Caco-2 (cell line): ENCODE measurements at regions not wholly inside any gene's neighbourhood (a gene's known extent, or its start where the extent isn't known, plus 50 kb on each side); places are given as distances from the start of the nearest gene placed in this dataset.

ENCODE experiments used
- BruUV-seq: library from RNA; stranded (reverse); fragments of 400-500 nt; replicated peaks from 2 replicates; lab custom pipeline; 2021; lab: Mats Ljungman, UMichigan
- CTCF ChIA-PET: fragments of 300-600 bp; sonication (Branson Sonifier 250); formaldehyde crosslinking; loops from one replicate; lab custom pipeline; 2022; ENCODE audit warnings: antibody characterized with exemption; lab: Charles Lee
- POLR2A ChIA-PET: fragments of 300-600 bp; sonication (Branson Sonifier 250); formaldehyde crosslinking; loops from one replicate; lab custom pipeline; 2022; ENCODE audit warnings: antibody characterized with exemption; lab: Charles Lee
- DNase-seq, 2 experiments: peaks; one replicate each; pipeline versions ENCODE4 v3.0.0 to v3.0.0-alpha.2; 2020 to 2022
- H3K27me3 ChIP-seq: replicated peaks from 2 replicates; pipeline ENCODE4 v1.6.0; 2011; ENCODE audit warnings: low read length; ENCODE audit not compliant: control insufficient read depth, insufficient read depth
- H3K36me3 ChIP-seq: 2 replicates; pipeline ENCODE4 v1.5.1; 2011; ENCODE audit warnings: low read length; ENCODE audit not compliant: control insufficient read depth, insufficient read depth
- H3K4me1 ChIP-seq: fragments of 250-450 bp; sonication (Bioruptor Pico); 2 replicates; pipeline ENCODE4 v1.5.1; 2020; ENCODE audit warnings: mild to moderate bottlenecking
- H3K4me3 ChIP-seq: 2 replicates; pipeline ENCODE4 v1.5.1; 2011; ENCODE audit warnings: low read depth, mild to moderate bottlenecking, control low read depth, low read length
- H3K9me3 ChIP-seq: fragments of 250-450 bp; sonication (Bioruptor Pico); 2 replicates; pipeline ENCODE4 v1.5.1; 2020; ENCODE audit warnings: mild to moderate bottlenecking, moderate library complexity
- H3K27ac Mint-ChIP-seq: one replicate; pipeline ENCODE4 v1.8.0; 2022; ENCODE audit warnings: mixed read lengths; ENCODE audit not compliant: unreplicated experiment
- H3K27me3 Mint-ChIP-seq: one replicate; pipeline ENCODE4 v1.8.0; 2022; ENCODE audit warnings: mixed read lengths; ENCODE audit not compliant: insufficient read depth, unreplicated experiment
- H3K36me3 Mint-ChIP-seq: one replicate; pipeline ENCODE4 v1.8.0; 2022; ENCODE audit warnings: mild to moderate bottlenecking, mixed read lengths; ENCODE audit not compliant: insufficient read depth, unreplicated experiment
- H3K4me1 Mint-ChIP-seq: one replicate; pipeline ENCODE4 v1.8.0; 2022; ENCODE audit warnings: low read depth, mixed read lengths; ENCODE audit not compliant: unreplicated experiment
- H3K4me3 Mint-ChIP-seq: one replicate; pipeline ENCODE4 v1.8.0; 2022; ENCODE audit warnings: mild to moderate bottlenecking, moderate library complexity, mixed read lengths; ENCODE audit not compliant: unreplicated experiment
- H3K9me3 Mint-ChIP-seq: one replicate; pipeline ENCODE4 v1.8.0; 2022; ENCODE audit warnings: mixed read lengths; ENCODE audit not compliant: unreplicated experiment
- intact Hi-C: fragments of 100-400 bp; cut with micrococcal nuclease; formaldehyde crosslinking; loops from one replicate; pipeline ENCODE4 v1.10.0; 2022; ENCODE audit not compliant: unreplicated experiment
- TF ChIP-seq, protein P1 (sequence below), 2 experiments: fragments of 200-600 bp in 1 of 2; IDR thresholded peaks; 1 replicate in 1 of 2; 2 replicates in 1 of 2; pipeline versions ENCODE4 v1.5.1 to v1.8.0; 2011 to 2022; ENCODE audit warnings: antibody characterized with exemption in 1 of 2, control low read depth in 1 of 2, inconsistent platforms in 1 of 2, low read depth in 1 of 2, low read length in 1 of 2, mild to moderate bottlenecking in 1 of 2, moderate library complexity in 1 of 2; ENCODE audit not compliant: insufficient read depth in 1 of 2, severe bottlenecking in 1 of 2, unreplicated experiment in 1 of 2

DNA sequence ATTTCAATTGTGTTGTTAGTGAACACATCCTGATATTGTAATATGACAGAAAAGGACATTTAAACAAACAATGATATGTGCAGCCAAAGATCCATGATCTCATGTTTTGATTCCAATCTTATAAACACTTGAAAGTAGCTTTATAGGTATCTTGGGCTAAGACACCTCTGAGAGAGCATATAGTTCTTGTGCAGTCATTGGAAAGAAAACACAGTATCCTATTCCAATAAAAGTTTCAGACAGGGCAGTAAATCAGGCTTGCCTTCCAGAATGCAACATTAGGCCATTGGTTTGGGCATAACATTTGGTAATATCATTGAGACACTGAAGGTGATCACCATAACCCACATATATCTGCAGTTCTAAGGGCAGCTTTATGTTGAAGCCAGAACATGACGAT is 188.3 kb upstream of the HCCS start:
- POLR2A ChIA-PET: no interaction called here
- no peaks in the 10 kb centered on the region for H3K36me3 Mint-ChIP-seq
- intact Hi-C loops: no loop called here
- H3K27me3 ChIP-seq: no peaks in the 10 kb centered on the region
- peaks cover 18% of the 10 kb centered on the region for H3K4me1 ChIP-seq
- CTCF ChIA-PET: no interaction called here
- H3K9me3 ChIP-seq: no peaks in the 10 kb centered on the region
- no peaks in the 10 kb centered on the region for H3K27me3 Mint-ChIP-seq
- H3K9me3 Mint-ChIP-seq: peaks cover 8% of the 10 kb centered on the region
- H3K4me1 Mint-ChIP-seq: no peaks in the 10 kb centered on the region
- no peak overlapping the region for H3K27ac Mint-ChIP-seq
- TF ChIP-seq, protein P1, sequence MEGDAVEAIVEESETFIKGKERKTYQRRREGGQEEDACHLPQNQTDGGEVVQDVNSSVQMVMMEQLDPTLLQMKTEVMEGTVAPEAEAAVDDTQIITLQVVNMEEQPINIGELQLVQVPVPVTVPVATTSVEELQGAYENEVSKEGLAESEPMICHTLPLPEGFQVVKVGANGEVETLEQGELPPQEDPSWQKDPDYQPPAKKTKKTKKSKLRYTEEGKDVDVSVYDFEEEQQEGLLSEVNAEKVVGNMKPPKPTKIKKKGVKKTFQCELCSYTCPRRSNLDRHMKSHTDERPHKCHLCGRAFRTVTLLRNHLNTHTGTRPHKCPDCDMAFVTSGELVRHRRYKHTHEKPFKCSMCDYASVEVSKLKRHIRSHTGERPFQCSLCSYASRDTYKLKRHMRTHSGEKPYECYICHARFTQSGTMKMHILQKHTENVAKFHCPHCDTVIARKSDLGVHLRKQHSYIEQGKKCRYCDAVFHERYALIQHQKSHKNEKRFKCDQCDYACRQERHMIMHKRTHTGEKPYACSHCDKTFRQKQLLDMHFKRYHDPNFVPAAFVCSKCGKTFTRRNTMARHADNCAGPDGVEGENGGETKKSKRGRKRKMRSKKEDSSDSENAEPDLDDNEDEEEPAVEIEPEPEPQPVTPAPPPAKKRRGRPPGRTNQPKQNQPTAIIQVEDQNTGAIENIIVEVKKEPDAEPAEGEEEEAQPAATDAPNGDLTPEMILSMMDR (IDR thresholded peaks at IDR 0.05; ENCODE audit: insufficient read depth in 1 of 2, low read depth in 1 of 2, low read length in 1 of 2, severe bottlenecking in 1 of 2, unreplicated experiment in 1 of 2): no peak
- no peak overlapping the region for H3K4me3 ChIP-seq
- no peaks in the 10 kb centered on the region for H3K36me3 ChIP-seq
- H3K4me3 Mint-ChIP-seq: no peak overlapping the region
- no TSS peak for BruUV-seq
- no peak for DNase-seq

DNA sequence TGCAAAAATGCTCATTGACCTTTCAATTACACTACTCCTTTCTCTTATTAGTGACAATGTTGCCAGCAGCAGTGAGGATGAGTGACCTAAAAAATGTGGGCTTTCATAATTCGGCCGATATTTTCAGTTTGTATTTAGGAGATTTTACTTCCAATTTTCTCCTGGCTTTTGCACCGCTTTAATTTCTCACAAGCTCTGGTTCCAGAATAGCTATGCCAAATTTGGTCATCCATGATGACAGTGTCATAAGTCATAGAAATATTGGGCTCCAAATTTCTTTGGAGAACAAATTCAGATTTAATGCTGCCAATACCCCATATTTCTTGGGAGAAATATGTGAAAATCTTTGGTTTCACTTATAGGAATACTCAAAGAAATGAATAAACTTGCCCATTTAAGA is 187.7 kb upstream of the HCCS start:
- no peaks in the 10 kb centered on the region for H3K36me3 ChIP-seq
- CTCF ChIA-PET: no interaction called here
- BruUV-seq: no TSS peak
- H3K9me3 ChIP-seq: no peaks in the 10 kb centered on the region
- DNase-seq: no peak
- H3K4me1 ChIP-seq: peaks cover 18% of the 10 kb centered on the region
- Mint-ChIP-seq H3K27ac (no peak overlapping the region), H3K36me3 (no peaks in the 10 kb centered on the region), H3K27me3 (no peaks in the 10 kb centered on the region), H3K4me1 (no peaks in the 10 kb centered on the region), H3K4me3 (no peak overlapping the region), H3K9me3 (peaks cover 1% of the 10 kb centered on the region)
- TF ChIP-seq, protein P1 (IDR thresholded peaks at IDR 0.05; ENCODE audit: insufficient read depth in 1 of 2, low read depth in 1 of 2, low read length in 1 of 2, severe bottlenecking in 1 of 2, unreplicated experiment in 1 of 2): no peak
- no peak overlapping the region for H3K4me3 ChIP-seq
- no peaks in the 10 kb centered on the region for H3K27me3 ChIP-seq
- POLR2A ChIA-PET: no interaction called here
- intact Hi-C loops: no loop called here

DNA sequence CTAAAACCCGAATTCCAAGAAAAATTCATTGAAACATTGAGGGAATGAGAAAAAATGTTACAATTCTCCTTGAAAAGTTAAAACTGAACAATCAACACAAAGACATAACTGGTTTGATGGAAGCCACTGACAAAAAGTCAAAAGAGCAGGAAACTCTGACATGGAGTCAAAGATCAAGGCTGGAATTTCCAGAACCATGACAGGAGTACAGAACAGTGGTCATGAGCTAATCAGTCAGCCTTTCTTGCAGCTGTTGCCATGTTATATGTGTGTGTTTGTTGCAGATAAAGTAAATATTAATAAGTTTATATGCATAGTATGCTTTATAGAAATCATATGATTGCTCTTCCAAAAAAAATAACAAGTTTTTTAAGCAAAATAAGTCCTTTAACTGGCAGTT is 184.7 kb upstream of the HCCS start:
- H3K27me3 Mint-ChIP-seq: no peaks in the 10 kb centered on the region
- H3K9me3 Mint-ChIP-seq: no peaks in the 10 kb centered on the region
- no TSS peak for BruUV-seq
- no peaks in the 10 kb centered on the region for H3K36me3 Mint-ChIP-seq
- intact Hi-C loops: no loop called here
- Histone ChIP-seq H3K4me1 (peaks cover 18% of the 10 kb centered on the region), H3K27me3 (no peaks in the 10 kb centered on the region), H3K4me3 (no peak overlapping the region), H3K36me3 (no peaks in the 10 kb centered on the region), H3K9me3 (no peaks in the 10 kb centered on the region)
- TF ChIP-seq, protein P1 (IDR thresholded peaks at IDR 0.05; ENCODE audit: insufficient read depth in 1 of 2, low read depth in 1 of 2, low read length in 1 of 2, severe bottlenecking in 1 of 2, unreplicated experiment in 1 of 2): no peak
- no peaks in the 10 kb centered on the region for H3K4me1 Mint-ChIP-seq
- no peak overlapping the region for H3K4me3 Mint-ChIP-seq
- H3K27ac Mint-ChIP-seq: no peak overlapping the region
- ChIA-PET POLR2A (no interaction called here), CTCF (no interaction called here)
- DNase-seq: no peak
